ENCODE measurements at regions not wholly inside any gene's neighbourhood (a gene's known extent, or its start where the extent isn't known, plus 50 kb on each side); places are given as distances from the start of the nearest gene placed in this dataset.

GRCh38 chr7:25964483-25964991 is 187.5 kb upstream of the NFE2L3 start:
- no peaks in the 10 kb centered on the region for H3K4me1 ChIP-seq (ENCODE audit: control insufficient read depth in 2 of 2, insufficient read depth in 2 of 2, low read length in 1 of 2)
- H3K27me3 ChIP-seq (ENCODE audit: control insufficient read depth in 1 of 2, insufficient read depth in 2 of 2, low read length in 2 of 2): peaks cover 0 to 4% of the 10 kb centered on the region in 2 donors
- no peak overlapping the region for H3K27ac ChIP-seq (ENCODE audit: low read depth in 2 of 2, low read length in 1 of 2)
- no peaks in the 10 kb centered on the region for H3K9me3 ChIP-seq (ENCODE audit: control insufficient read depth in 2 of 2, insufficient read depth in 1 of 2, low read depth in 1 of 2, low read length in 1 of 2)
- no peak overlapping the region for H3K4me3 ChIP-seq (ENCODE audit: low read depth in 1 of 2, low read length in 2 of 2)
- WGBS, 2 donors: 31 to 37% methylated on average over 6 of the region's 6 CpGs
- no peaks in the 10 kb centered on the region for H3K36me3 ChIP-seq (ENCODE audit: control insufficient read depth in 2 of 2, insufficient read depth in 2 of 2, low read length in 1 of 2)

GRCh38 chr7:25965405-25966123 is 186.4 kb upstream of the NFE2L3 start:
- WGBS, 2 donors: 26 to 30% methylated on average over 6 of the region's 6 CpGs
- no peaks in the 10 kb centered on the region for H3K4me1 ChIP-seq (ENCODE audit: control insufficient read depth in 2 of 2, insufficient read depth in 2 of 2, low read length in 1 of 2)
- no peaks in the 10 kb centered on the region for H3K36me3 ChIP-seq (ENCODE audit: control insufficient read depth in 2 of 2, insufficient read depth in 2 of 2, low read length in 1 of 2)
- H3K9me3 ChIP-seq (ENCODE audit: control insufficient read depth in 2 of 2, insufficient read depth in 1 of 2, low read depth in 1 of 2, low read length in 1 of 2): no peaks in the 10 kb centered on the region
- no peak overlapping the region for H3K27ac ChIP-seq (ENCODE audit: low read depth in 2 of 2, low read length in 1 of 2)
- H3K27me3 ChIP-seq (ENCODE audit: control insufficient read depth in 1 of 2, insufficient read depth in 2 of 2, low read length in 2 of 2): peaks cover 0 to 4% of the 10 kb centered on the region in 2 donors
- no peak overlapping the region for H3K4me3 ChIP-seq (ENCODE audit: low read depth in 1 of 2, low read length in 2 of 2)

- H3K27me3 ChIP-seq (ENCODE audit: control insufficient read depth in 1 of 2, insufficient read depth in 2 of 2, low read length in 2 of 2): peaks cover 0 to 4% of the 10 kb centered on the region in 2 donors
- no peaks in the 10 kb centered on the region for H3K4me1 ChIP-seq (ENCODE audit: control insufficient read depth in 2 of 2, insufficient read depth in 2 of 2, low read length in 1 of 2)
- H3K9me3 ChIP-seq (ENCODE audit: control insufficient read depth in 2 of 2, insufficient read depth in 1 of 2, low read depth in 1 of 2, low read length in 1 of 2): no peaks in the 10 kb centered on the region
- no peak overlapping the region for H3K4me3 ChIP-seq (ENCODE audit: low read depth in 1 of 2, low read length in 2 of 2)
- H3K27ac ChIP-seq (ENCODE audit: low read depth in 2 of 2, low read length in 1 of 2): no peak overlapping the region
- H3K36me3 ChIP-seq (ENCODE audit: control insufficient read depth in 2 of 2, insufficient read depth in 2 of 2, low read length in 1 of 2): no peaks in the 10 kb centered on the region
Measured at GRCh38 chr7:25966469-25966868, 185.5 kb upstream of the NFE2L3 start.

GRCh38 chr7:25967278-25968204 is 184.5 kb upstream of the NFE2L3 start:
- Histone ChIP-seq H3K4me3 (ENCODE audit: low read depth in 1 of 2, low read length in 2 of 2) (no peak overlapping the region), H3K36me3 (ENCODE audit: control insufficient read depth in 2 of 2, insufficient read depth in 2 of 2, low read length in 1 of 2) (no peaks in the 10 kb centered on the region), H3K27me3 (ENCODE audit: control insufficient read depth in 1 of 2, insufficient read depth in 2 of 2, low read length in 2 of 2) (peaks cover 0 to 3% of the 10 kb centered on the region in 2 donors), H3K4me1 (ENCODE audit: control insufficient read depth in 2 of 2, insufficient read depth in 2 of 2, low read length in 1 of 2) (no peaks in the 10 kb centered on the region), H3K27ac (ENCODE audit: low read depth in 2 of 2, low read length in 1 of 2) (no peak overlapping the region), H3K9me3 (ENCODE audit: control insufficient read depth in 2 of 2, insufficient read depth in 1 of 2, low read depth in 1 of 2, low read length in 1 of 2) (no peaks in the 10 kb centered on the region)
- 77 to 82% methylated on average over 4 of the region's 4 CpGs for WGBS, 2 donors

GRCh38 chr7:25968205-25968993 is 183.6 kb upstream of the NFE2L3 start:
- Histone ChIP-seq H3K27me3 (ENCODE audit: control insufficient read depth in 1 of 2, insufficient read depth in 2 of 2, low read length in 2 of 2) (no peaks in the 10 kb centered on the region), H3K9me3 (ENCODE audit: control insufficient read depth in 2 of 2, insufficient read depth in 1 of 2, low read depth in 1 of 2, low read length in 1 of 2) (no peaks in the 10 kb centered on the region), H3K36me3 (ENCODE audit: control insufficient read depth in 2 of 2, insufficient read depth in 2 of 2, low read length in 1 of 2) (no peaks in the 10 kb centered on the region), H3K27ac (ENCODE audit: low read depth in 2 of 2, low read length in 1 of 2) (no peak overlapping the region), H3K4me3 (ENCODE audit: low read depth in 1 of 2, low read length in 2 of 2) (no peak overlapping the region), H3K4me1 (ENCODE audit: control insufficient read depth in 2 of 2, insufficient read depth in 2 of 2, low read length in 1 of 2) (no peaks in the 10 kb centered on the region)
- 73 to 78% methylated on average over 24 of the region's 24 CpGs for WGBS, 2 donors

- H3K4me3 ChIP-seq (ENCODE audit: low read depth in 1 of 2, low read length in 2 of 2): no peak overlapping the region
- H3K36me3 ChIP-seq (ENCODE audit: control insufficient read depth in 2 of 2, insufficient read depth in 2 of 2, low read length in 1 of 2): no peaks in the 10 kb centered on the region
- H3K4me1 ChIP-seq (ENCODE audit: control insufficient read depth in 2 of 2, insufficient read depth in 2 of 2, low read length in 1 of 2): no peaks in the 10 kb centered on the region
- WGBS, 2 donors: 89 to 90% methylated on average over 4 of the region's 4 CpGs
- H3K27me3 ChIP-seq (ENCODE audit: control insufficient read depth in 1 of 2, insufficient read depth in 2 of 2, low read length in 2 of 2): no peaks in the 10 kb centered on the region
- H3K27ac ChIP-seq (ENCODE audit: low read depth in 2 of 2, low read length in 1 of 2): no peak overlapping the region
- no peaks in the 10 kb centered on the region for H3K9me3 ChIP-seq (ENCODE audit: control insufficient read depth in 2 of 2, insufficient read depth in 1 of 2, low read depth in 1 of 2, low read length in 1 of 2)
Measured at GRCh38 chr7:25970356-25970755, 181.6 kb upstream of the NFE2L3 start.

- H3K4me3 ChIP-seq (ENCODE audit: low read depth in 1 of 2, low read length in 2 of 2): no peak overlapping the region
- WGBS, 2 donors: 78% methylated on average over 5 of the region's 5 CpGs
- no peak overlapping the region for H3K27ac ChIP-seq (ENCODE audit: low read depth in 2 of 2, low read length in 1 of 2)
- no peaks in the 10 kb centered on the region for H3K36me3 ChIP-seq (ENCODE audit: control insufficient read depth in 2 of 2, insufficient read depth in 2 of 2, low read length in 1 of 2)
- no peaks in the 10 kb centered on the region for H3K9me3 ChIP-seq (ENCODE audit: control insufficient read depth in 2 of 2, insufficient read depth in 1 of 2, low read depth in 1 of 2, low read length in 1 of 2)
- no peaks in the 10 kb centered on the region for H3K4me1 ChIP-seq (ENCODE audit: control insufficient read depth in 2 of 2, insufficient read depth in 2 of 2, low read length in 1 of 2)
- no peaks in the 10 kb centered on the region for H3K27me3 ChIP-seq (ENCODE audit: control insufficient read depth in 1 of 2, insufficient read depth in 2 of 2, low read length in 2 of 2)
Measured at GRCh38 chr7:25970911-25971310, 181.1 kb upstream of the NFE2L3 start.

- Histone ChIP-seq H3K27ac (ENCODE audit: low read depth in 2 of 2, low read length in 1 of 2) (no peak overlapping the region), H3K27me3 (ENCODE audit: control insufficient read depth in 1 of 2, insufficient read depth in 2 of 2, low read length in 2 of 2) (no peaks in the 10 kb centered on the region), H3K4me1 (ENCODE audit: control insufficient read depth in 2 of 2, insufficient read depth in 2 of 2, low read length in 1 of 2) (no peaks in the 10 kb centered on the region), H3K4me3 (ENCODE audit: low read depth in 1 of 2, low read length in 2 of 2) (no peak overlapping the region), H3K9me3 (ENCODE audit: control insufficient read depth in 2 of 2, insufficient read depth in 1 of 2, low read depth in 1 of 2, low read length in 1 of 2) (peaks cover 4 to 9% of the 10 kb centered on the region in 2 donors), H3K36me3 (ENCODE audit: control insufficient read depth in 2 of 2, insufficient read depth in 2 of 2, low read length in 1 of 2) (no peaks in the 10 kb centered on the region)
Measured at GRCh38 chr7:25976630-25977029, 175.4 kb upstream of the NFE2L3 start.

GRCh38 chr7:25978466-25978865 is 173.5 kb upstream of the NFE2L3 start:
- Histone ChIP-seq H3K9me3 (ENCODE audit: control insufficient read depth in 2 of 2, insufficient read depth in 1 of 2, low read depth in 1 of 2, low read length in 1 of 2) (peaks cover 4 to 9% of the 10 kb centered on the region in 2 donors), H3K36me3 (ENCODE audit: control insufficient read depth in 2 of 2, insufficient read depth in 2 of 2, low read length in 1 of 2) (no peaks in the 10 kb centered on the region), H3K4me3 (ENCODE audit: low read depth in 1 of 2, low read length in 2 of 2) (no peak overlapping the region), H3K27ac (ENCODE audit: low read depth in 2 of 2, low read length in 1 of 2) (no peak overlapping the region), H3K27me3 (ENCODE audit: control insufficient read depth in 1 of 2, insufficient read depth in 2 of 2, low read length in 2 of 2) (no peaks in the 10 kb centered on the region), H3K4me1 (ENCODE audit: control insufficient read depth in 2 of 2, insufficient read depth in 2 of 2, low read length in 1 of 2) (no peaks in the 10 kb centered on the region)
- 73 to 80% methylated on average over 5 of the region's 5 CpGs for WGBS, 2 donors

All from esophagus (tissue), 2 donors.